DND-41 (cell line): ENCODE measurements at regions not wholly inside any gene's neighbourhood (a gene's known extent, or its start where the extent isn't known, plus 50 kb on each side); places are given as distances from the start of the nearest gene placed in this dataset.

Experiments used
- ATAC-seq: fragments of 200-7000 bp; cut with Tn5 transposase; 3 replicates; pipeline ENCODE4 v1.9.1; 2021; ENCODE audit warnings: low read depth; ENCODE audit not compliant: insufficient read depth
- DNase-seq: peaks from one replicate; pipeline ENCODE4 v3.0.0-alpha.2; 2020
- H2AFZ ChIP-seq: 2 replicates; pipeline ENCODE4 v1.6.0; 2012; ENCODE audit warnings: low read depth, low read length
- H3K27ac ChIP-seq: 2 replicates; pipeline ENCODE4 v1.5.1; 2012; ENCODE audit warnings: low read length, inconsistent platforms
- H3K27me3 ChIP-seq: fragments of 200-600 bp; sonication (generic); 2 replicates; pipeline ENCODE4 v1.6.0; 2012; ENCODE audit warnings: low read length, mild to moderate bottlenecking, inconsistent platforms; ENCODE audit not compliant: insufficient read depth, poor library complexity
- H3K36me3 ChIP-seq: 2 replicates; pipeline ENCODE4 v1.5.1; 2012; ENCODE audit warnings: low read length, inconsistent platforms; ENCODE audit not compliant: insufficient read depth
- H3K4me1 ChIP-seq: 2 replicates; pipeline ENCODE4 v1.5.1; 2012; ENCODE audit warnings: mild to moderate bottlenecking, low read length; ENCODE audit not compliant: insufficient read depth
- H3K4me2 ChIP-seq: 2 replicates; pipeline ENCODE4 v1.6.0; 2012; ENCODE audit warnings: mild to moderate bottlenecking, moderate library complexity, low read length, inconsistent platforms; ENCODE audit not compliant: insufficient read depth
- H3K4me3 ChIP-seq, 2 experiments: fragments of 200-600 bp in 1 of 2; shearing (Covaris generic) in 1 of 2; 2 replicates each; pipeline ENCODE4 v1.5.1; 2012 to 2016; ENCODE audit warnings: inconsistent platforms in 2 of 2, low read length in 2 of 2, mild to moderate bottlenecking in 2 of 2, low read depth in 1 of 2, moderate library complexity in 1 of 2
- H3K79me2 ChIP-seq: 2 replicates; pipeline ENCODE4 v1.6.0; 2012; ENCODE audit warnings: low read length, inconsistent platforms; ENCODE audit not compliant: insufficient read depth
- H3K9ac ChIP-seq: 2 replicates; pipeline ENCODE4 v1.6.0; 2012; ENCODE audit warnings: low read depth, mild to moderate bottlenecking, inconsistent platforms, low read length, moderate library complexity
- H3K9me3 ChIP-seq: 2 replicates; pipeline ENCODE4 v1.5.1; 2012; ENCODE audit warnings: low read length, moderate library complexity, mild to moderate bottlenecking, inconsistent platforms; ENCODE audit not compliant: insufficient read depth, severe bottlenecking
- H4K20me1 ChIP-seq: 2 replicates; pipeline ENCODE4 v1.6.0; 2012; ENCODE audit warnings: low read length; ENCODE audit not compliant: insufficient read depth
- EZH2 ChIP-seq: IDR thresholded peaks from 3 replicates; pipeline ENCODE4 v1.6.1; 2012; ENCODE audit warnings: borderline replicate concordance, low read depth, mild to moderate bottlenecking, moderate library complexity, low read length, inconsistent platforms; ENCODE audit not compliant: severe bottlenecking
- TF ChIP-seq, protein P1 (sequence below): IDR thresholded peaks from 2 replicates; pipeline ENCODE4 v1.5.1; 2012; ENCODE audit warnings: borderline replicate concordance, low read length, moderate library complexity, mild to moderate bottlenecking; ENCODE audit not compliant: poor library complexity, severe bottlenecking; ENCODE audit errors: extremely low read depth

DNA sequence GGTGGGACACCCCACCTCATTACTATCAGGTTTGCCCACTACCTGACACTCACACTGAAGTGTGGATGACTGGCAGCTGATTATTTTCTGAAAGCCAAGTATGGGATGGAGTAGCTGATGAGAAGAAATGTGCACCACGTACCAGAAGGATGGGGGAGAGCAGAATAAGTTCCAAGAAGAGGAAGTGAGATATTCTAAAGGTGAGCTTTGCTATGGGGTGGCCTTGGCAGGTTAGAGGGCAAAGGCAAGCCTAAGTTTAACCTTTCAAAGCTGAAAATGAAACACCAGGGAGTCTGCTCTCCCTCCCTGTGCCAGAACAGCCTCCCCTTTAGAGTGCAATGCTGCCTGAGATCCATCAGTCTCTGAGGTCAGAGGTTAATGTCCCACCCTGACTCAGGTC, 196.1 kb upstream of the OSR1 start:
- no peaks in the 10 kb centered on the region for H3K79me2 ChIP-seq
- DNase-seq (no peak), ATAC-seq (no peak)
- H2AFZ ChIP-seq = no peak overlapping the region
- H3K4me2 ChIP-seq = no peak overlapping the region
- H3K27me3 ChIP-seq = no peaks in the 10 kb centered on the region
- H3K36me3 ChIP-seq = no peaks in the 10 kb centered on the region
- no peak overlapping the region for H3K9ac ChIP-seq
- H3K9me3 ChIP-seq = no peaks in the 10 kb centered on the region
- H3K27ac ChIP-seq = no peak overlapping the region
- no peak overlapping the region for H3K4me3 ChIP-seq
- H3K4me1 ChIP-seq = peaks cover 6% of the 10 kb centered on the region
- TF ChIP-seq, protein P1, sequence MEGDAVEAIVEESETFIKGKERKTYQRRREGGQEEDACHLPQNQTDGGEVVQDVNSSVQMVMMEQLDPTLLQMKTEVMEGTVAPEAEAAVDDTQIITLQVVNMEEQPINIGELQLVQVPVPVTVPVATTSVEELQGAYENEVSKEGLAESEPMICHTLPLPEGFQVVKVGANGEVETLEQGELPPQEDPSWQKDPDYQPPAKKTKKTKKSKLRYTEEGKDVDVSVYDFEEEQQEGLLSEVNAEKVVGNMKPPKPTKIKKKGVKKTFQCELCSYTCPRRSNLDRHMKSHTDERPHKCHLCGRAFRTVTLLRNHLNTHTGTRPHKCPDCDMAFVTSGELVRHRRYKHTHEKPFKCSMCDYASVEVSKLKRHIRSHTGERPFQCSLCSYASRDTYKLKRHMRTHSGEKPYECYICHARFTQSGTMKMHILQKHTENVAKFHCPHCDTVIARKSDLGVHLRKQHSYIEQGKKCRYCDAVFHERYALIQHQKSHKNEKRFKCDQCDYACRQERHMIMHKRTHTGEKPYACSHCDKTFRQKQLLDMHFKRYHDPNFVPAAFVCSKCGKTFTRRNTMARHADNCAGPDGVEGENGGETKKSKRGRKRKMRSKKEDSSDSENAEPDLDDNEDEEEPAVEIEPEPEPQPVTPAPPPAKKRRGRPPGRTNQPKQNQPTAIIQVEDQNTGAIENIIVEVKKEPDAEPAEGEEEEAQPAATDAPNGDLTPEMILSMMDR = no peak
- no peak for TF ChIP-seq EZH2
- no peaks in the 10 kb centered on the region for H4K20me1 ChIP-seq

DNA sequence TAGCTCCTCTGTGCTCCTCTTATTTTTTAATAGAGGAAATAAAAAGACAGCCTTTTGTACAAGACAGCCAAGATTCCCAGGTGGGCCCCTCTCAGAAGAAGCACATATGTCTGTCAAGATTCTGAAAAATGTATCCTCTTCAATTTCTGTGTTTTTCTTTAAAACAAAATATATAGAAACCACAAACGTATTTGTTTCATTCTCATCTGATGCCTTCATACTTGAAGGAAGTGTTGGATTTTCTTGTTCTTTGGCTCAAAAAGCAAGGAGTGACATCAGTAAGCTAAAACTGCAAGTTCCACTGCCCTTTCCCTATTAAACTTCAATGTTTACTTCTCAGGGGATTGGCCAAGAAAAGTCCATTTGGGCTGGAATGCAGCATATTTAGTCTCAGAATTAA, 193.8 kb upstream of the OSR1 start:
- H3K4me3 ChIP-seq = no peak overlapping the region

DNA sequence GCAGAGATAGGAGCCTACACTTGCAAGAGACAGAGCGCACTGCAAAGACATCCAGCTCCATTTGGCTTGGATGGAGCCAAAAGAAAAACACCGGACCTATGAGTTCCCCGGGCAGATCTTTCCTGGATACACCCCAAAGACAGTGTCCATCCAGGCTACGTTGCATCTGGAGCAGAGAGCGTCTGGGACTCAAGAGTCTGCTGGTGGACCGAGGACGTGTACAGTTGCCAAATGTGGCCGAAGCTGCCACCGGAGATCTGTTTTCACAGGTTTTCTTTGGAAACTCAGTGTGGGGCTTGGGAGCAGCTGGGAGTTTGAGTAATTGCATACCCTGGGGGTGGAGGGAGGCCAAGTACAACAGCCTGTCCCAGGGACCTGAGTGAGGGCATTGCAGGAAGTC, 192.3 kb upstream of the OSR1 start:
- H3K79me2 ChIP-seq = no peaks in the 10 kb centered on the region
- no peaks in the 10 kb centered on the region for H3K4me1 ChIP-seq
- H3K27me3 ChIP-seq = no peaks in the 10 kb centered on the region
- no peak for ATAC-seq
- TF ChIP-seq EZH2 = no peak
- TF ChIP-seq, protein P1 = no peak
- H3K9ac ChIP-seq = no peak overlapping the region
- H3K4me3 ChIP-seq = no peak overlapping the region
- H2AFZ ChIP-seq = no peak overlapping the region
- no peaks in the 10 kb centered on the region for H3K9me3 ChIP-seq
- no peaks in the 10 kb centered on the region for H3K36me3 ChIP-seq
- no peak overlapping the region for H3K27ac ChIP-seq
- no peaks in the 10 kb centered on the region for H4K20me1 ChIP-seq
- DNase-seq = no peak
- H3K4me2 ChIP-seq = no peak overlapping the region

More for the DNA sequence above, 193.8 kb upstream of the OSR1 start:
- H3K4me2 ChIP-seq = no peak overlapping the region
- H3K9ac ChIP-seq = no peak overlapping the region
- DNase-seq (no peak), ATAC-seq (no peak)
- no peaks in the 10 kb centered on the region for H3K9me3 ChIP-seq
- TF ChIP-seq, protein P1 = no peak
- TF ChIP-seq EZH2 = no peak
- no peaks in the 10 kb centered on the region for H3K27me3 ChIP-seq
- H3K36me3 ChIP-seq = no peaks in the 10 kb centered on the region
- no peaks in the 10 kb centered on the region for H3K4me1 ChIP-seq
- no peaks in the 10 kb centered on the region for H4K20me1 ChIP-seq
- no peak overlapping the region for H2AFZ ChIP-seq
- H3K27ac ChIP-seq = no peak overlapping the region
- no peaks in the 10 kb centered on the region for H3K79me2 ChIP-seq

- H3K4me3 ChIP-seq = no peak overlapping the region
- ATAC-seq (no peak), DNase-seq (no peak)
- no peaks in the 10 kb centered on the region for H3K36me3 ChIP-seq
- H3K9ac ChIP-seq = no peak overlapping the region
- H2AFZ ChIP-seq = no peak overlapping the region
- H3K4me1 ChIP-seq = no peaks in the 10 kb centered on the region
- TF ChIP-seq EZH2 = no peak
- TF ChIP-seq, protein P1 = no peak
- no peaks in the 10 kb centered on the region for H4K20me1 ChIP-seq
- no peaks in the 10 kb centered on the region for H3K9me3 ChIP-seq
- no peaks in the 10 kb centered on the region for H3K79me2 ChIP-seq
- H3K27me3 ChIP-seq = no peaks in the 10 kb centered on the region
- H3K27ac ChIP-seq = no peak overlapping the region
- no peak overlapping the region for H3K4me2 ChIP-seq
Measured at GRCh38 chr2:19549821-19550220, 191.4 kb upstream of the OSR1 start.
